ENCODE measurements at regions not wholly inside any gene's neighbourhood (a gene's known extent, or its start where the extent isn't known, plus 50 kb on each side); places are given as distances from the start of the nearest gene placed in this dataset.

- Histone ChIP-seq H3K4me1 (ENCODE audit: insufficient read depth, insufficient read length) (peaks cover 5% of the 10 kb centered on the region), H3K9ac (ENCODE audit: insufficient read length, low read depth) (no peak overlapping the region), H3K36me3 (ENCODE audit: insufficient read depth, insufficient read length, low read length) (no peaks in the 10 kb centered on the region), H3K27me3 (ENCODE audit: insufficient read depth, insufficient read length) (no peaks in the 10 kb centered on the region), H3K4me3 (ENCODE audit: insufficient read length, low read depth) (no peak overlapping the region), H3K9me3 (ENCODE audit: insufficient read depth, low read length) (no peaks in the 10 kb centered on the region)
- TF ChIP-seq SUZ12 (IDR thresholded peaks at IDR 0.05; ENCODE audit: extremely low read depth, insufficient read depth, insufficient read length) (no peak), YY1 (IDR thresholded peaks at IDR 0.05; ENCODE audit: insufficient read depth, insufficient read length) (no peak), ZNF274 (IDR thresholded peaks at IDR 0.05; ENCODE audit: low read depth, low read length) (no peak)
- DNase-seq (ENCODE audit: low read depth, low spot score) = peak; percentile 57
These were observed 142.5 kb upstream of the TNS3 start for GRCh38 chr7:47724335-47724982.

DNA sequence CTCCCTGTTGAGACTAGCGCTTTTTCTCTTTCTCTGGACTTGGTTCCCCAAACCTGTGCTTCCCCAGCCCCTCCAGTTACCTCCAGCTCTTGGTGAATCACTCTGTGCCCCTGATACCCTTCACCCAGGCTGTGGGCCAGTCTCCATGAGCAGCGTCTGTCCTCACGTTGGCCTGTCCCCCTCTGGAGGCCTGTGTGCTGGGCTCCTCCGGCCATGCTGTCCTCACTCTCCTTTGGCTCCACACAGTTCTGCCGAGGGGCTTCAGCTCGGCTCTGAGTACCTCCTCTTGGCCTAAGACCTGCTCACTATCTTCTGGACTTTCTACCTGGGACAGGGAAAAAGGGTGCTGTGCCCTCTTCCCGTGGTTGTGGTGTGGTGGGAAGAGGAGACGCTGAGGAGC is 140.2 kb upstream of the TNS3 start:
- no peaks in the 10 kb centered on the region for H3K27me3 ChIP-seq (ENCODE audit: insufficient read depth, insufficient read length)
- H3K4me1 ChIP-seq (ENCODE audit: insufficient read depth, insufficient read length) = peaks cover 5% of the 10 kb centered on the region
- no peak for TF ChIP-seq YY1 (IDR thresholded peaks at IDR 0.05; ENCODE audit: insufficient read depth, insufficient read length)
- no peak for TF ChIP-seq ZNF274 (IDR thresholded peaks at IDR 0.05; ENCODE audit: low read depth, low read length)
- TF ChIP-seq SUZ12 (IDR thresholded peaks at IDR 0.05; ENCODE audit: extremely low read depth, insufficient read depth, insufficient read length) = no peak
- no peak overlapping the region for H3K9ac ChIP-seq (ENCODE audit: insufficient read length, low read depth)
- no peaks in the 10 kb centered on the region for H3K9me3 ChIP-seq (ENCODE audit: insufficient read depth, low read length)
- no peaks in the 10 kb centered on the region for H3K36me3 ChIP-seq (ENCODE audit: insufficient read depth, insufficient read length, low read length)
- no peak for DNase-seq (ENCODE audit: low read depth, low spot score)
- no peak overlapping the region for H3K4me3 ChIP-seq (ENCODE audit: insufficient read length, low read depth)

DNA sequence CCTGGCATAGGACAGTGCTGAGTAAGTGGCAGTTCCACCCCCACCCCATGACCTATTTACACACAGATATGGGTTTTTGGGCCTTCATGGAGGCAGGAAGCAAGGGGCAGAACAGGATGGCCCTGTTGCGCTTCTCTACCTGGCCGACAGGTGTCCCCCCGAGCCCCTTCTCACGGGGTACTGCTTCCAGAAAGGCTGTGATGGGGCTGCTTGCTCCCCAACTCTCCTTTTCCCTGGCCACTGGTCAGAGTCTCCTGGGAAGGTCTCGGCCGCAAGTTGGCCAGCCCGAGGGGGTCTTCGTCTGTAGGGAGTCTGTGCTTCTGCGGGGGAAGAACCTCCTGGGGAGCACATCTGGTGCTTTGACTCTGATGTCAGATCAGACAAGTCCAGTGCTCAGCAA is 139.8 kb upstream of the TNS3 start:
- Histone ChIP-seq H3K9me3 (ENCODE audit: insufficient read depth, low read length) (no peaks in the 10 kb centered on the region), H3K4me1 (ENCODE audit: insufficient read depth, insufficient read length) (peaks cover 5% of the 10 kb centered on the region), H3K27me3 (ENCODE audit: insufficient read depth, insufficient read length) (no peaks in the 10 kb centered on the region), H3K4me3 (ENCODE audit: insufficient read length, low read depth) (no peak overlapping the region), H3K36me3 (ENCODE audit: insufficient read depth, insufficient read length, low read length) (no peaks in the 10 kb centered on the region), H3K9ac (ENCODE audit: insufficient read length, low read depth) (no peak overlapping the region)
- no peak for DNase-seq (ENCODE audit: low read depth, low spot score)
- no peak for TF ChIP-seq YY1 (IDR thresholded peaks at IDR 0.05; ENCODE audit: insufficient read depth, insufficient read length)
- TF ChIP-seq SUZ12 (IDR thresholded peaks at IDR 0.05; ENCODE audit: extremely low read depth, insufficient read depth, insufficient read length) = no peak
- no peak for TF ChIP-seq ZNF274 (IDR thresholded peaks at IDR 0.05; ENCODE audit: low read depth, low read length)

GRCh38 chr7:47720907-47721244 is 139.0 kb upstream of the TNS3 start:
- TF ChIP-seq YY1 (IDR thresholded peaks at IDR 0.05; ENCODE audit: insufficient read depth, insufficient read length) (no peak), ZNF274 (IDR thresholded peaks at IDR 0.05; ENCODE audit: low read depth, low read length) (no peak), SUZ12 (IDR thresholded peaks at IDR 0.05; ENCODE audit: extremely low read depth, insufficient read depth, insufficient read length) (no peak)

GRCh38 chr7:47720141-47720906 is 138.4 kb upstream of the TNS3 start:
- H3K9ac ChIP-seq (ENCODE audit: insufficient read length, low read depth) = no peak overlapping the region
- TF ChIP-seq ZNF274 (IDR thresholded peaks at IDR 0.05; ENCODE audit: low read depth, low read length) (no peak), YY1 (IDR thresholded peaks at IDR 0.05; ENCODE audit: insufficient read depth, insufficient read length) (no peak)
- H3K27me3 ChIP-seq (ENCODE audit: insufficient read depth, insufficient read length) = no peaks in the 10 kb centered on the region
- H3K4me1 ChIP-seq (ENCODE audit: insufficient read depth, insufficient read length) = peaks cover 5% of the 10 kb centered on the region
- H3K36me3 ChIP-seq (ENCODE audit: insufficient read depth, insufficient read length, low read length) = no peaks in the 10 kb centered on the region
- no peak for DNase-seq (ENCODE audit: low read depth, low spot score)
- H3K4me3 ChIP-seq (ENCODE audit: insufficient read length, low read depth) = no peak overlapping the region
- no peaks in the 10 kb centered on the region for H3K9me3 ChIP-seq (ENCODE audit: insufficient read depth, low read length)

More at GRCh38 chr7:47720907-47721244, 139.0 kb upstream of the TNS3 start:
- Histone ChIP-seq H3K36me3 (ENCODE audit: insufficient read depth, insufficient read length, low read length) (no peaks in the 10 kb centered on the region), H3K27me3 (ENCODE audit: insufficient read depth, insufficient read length) (no peaks in the 10 kb centered on the region), H3K9ac (ENCODE audit: insufficient read length, low read depth) (no peak overlapping the region), H3K9me3 (ENCODE audit: insufficient read depth, low read length) (no peaks in the 10 kb centered on the region), H3K4me1 (ENCODE audit: insufficient read depth, insufficient read length) (peaks cover 5% of the 10 kb centered on the region), H3K4me3 (ENCODE audit: insufficient read length, low read depth) (no peak overlapping the region)
- no peak for DNase-seq (ENCODE audit: low read depth, low spot score)

DNA sequence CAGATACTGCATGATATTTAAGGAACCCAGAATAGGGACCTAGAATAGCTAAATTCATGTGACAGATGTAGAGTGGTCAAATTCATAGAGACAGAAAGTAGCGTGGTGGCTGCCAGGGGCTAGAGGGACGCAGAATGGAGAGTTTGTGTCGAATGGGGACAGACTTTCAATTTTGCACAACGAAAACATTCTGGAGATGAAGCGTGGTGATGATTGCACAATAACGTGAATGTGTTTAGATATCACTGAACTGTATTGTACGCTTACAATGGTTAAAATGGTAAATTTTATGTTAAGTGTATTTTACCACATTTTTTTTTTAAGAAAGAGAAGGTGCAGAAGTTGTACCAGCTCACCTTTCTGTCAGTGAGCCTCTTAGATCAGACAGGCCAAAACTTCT is 137.8 kb upstream of the TNS3 start:
- Histone ChIP-seq H3K9ac (ENCODE audit: insufficient read length, low read depth) (no peak overlapping the region), H3K4me1 (ENCODE audit: insufficient read depth, insufficient read length) (peaks cover 5% of the 10 kb centered on the region), H3K36me3 (ENCODE audit: insufficient read depth, insufficient read length, low read length) (no peaks in the 10 kb centered on the region), H3K4me3 (ENCODE audit: insufficient read length, low read depth) (no peak overlapping the region), H3K27me3 (ENCODE audit: insufficient read depth, insufficient read length) (no peaks in the 10 kb centered on the region), H3K9me3 (ENCODE audit: insufficient read depth, low read length) (no peaks in the 10 kb centered on the region)
- no peak for DNase-seq (ENCODE audit: low read depth, low spot score)
- TF ChIP-seq SUZ12 (IDR thresholded peaks at IDR 0.05; ENCODE audit: extremely low read depth, insufficient read depth, insufficient read length) = no peak
- TF ChIP-seq ZNF274 (IDR thresholded peaks at IDR 0.05; ENCODE audit: low read depth, low read length) = no peak
- no peak for TF ChIP-seq YY1 (IDR thresholded peaks at IDR 0.05; ENCODE audit: insufficient read depth, insufficient read length)

GRCh38 chr7:47715631-47716068 is 133.7 kb upstream of the TNS3 start:
- H3K4me1 ChIP-seq (ENCODE audit: insufficient read depth, insufficient read length) = no peaks in the 10 kb centered on the region
- H3K27me3 ChIP-seq (ENCODE audit: insufficient read depth, insufficient read length) = no peaks in the 10 kb centered on the region
- H3K9ac ChIP-seq (ENCODE audit: insufficient read length, low read depth) = no peak overlapping the region
- H3K36me3 ChIP-seq (ENCODE audit: insufficient read depth, insufficient read length, low read length) = no peaks in the 10 kb centered on the region
- TF ChIP-seq YY1 (IDR thresholded peaks at IDR 0.05; ENCODE audit: insufficient read depth, insufficient read length) (no peak), SUZ12 (IDR thresholded peaks at IDR 0.05; ENCODE audit: extremely low read depth, insufficient read depth, insufficient read length) (no peak), ZNF274 (IDR thresholded peaks at IDR 0.05; ENCODE audit: low read depth, low read length) (no peak)
- H3K4me3 ChIP-seq (ENCODE audit: insufficient read length, low read depth) = no peak overlapping the region
- no peaks in the 10 kb centered on the region for H3K9me3 ChIP-seq (ENCODE audit: insufficient read depth, low read length)
- DNase-seq (ENCODE audit: low read depth, low spot score) = no peak
